ENCODE measurements at regions not wholly inside any gene's neighbourhood (a gene's known extent, or its start where the extent isn't known, plus 50 kb on each side); places are given as distances from the start of the nearest gene placed in this dataset.
A peak's percentile ranks its signal among the peaks of the same experiment; 100 is the strongest.

DNA sequence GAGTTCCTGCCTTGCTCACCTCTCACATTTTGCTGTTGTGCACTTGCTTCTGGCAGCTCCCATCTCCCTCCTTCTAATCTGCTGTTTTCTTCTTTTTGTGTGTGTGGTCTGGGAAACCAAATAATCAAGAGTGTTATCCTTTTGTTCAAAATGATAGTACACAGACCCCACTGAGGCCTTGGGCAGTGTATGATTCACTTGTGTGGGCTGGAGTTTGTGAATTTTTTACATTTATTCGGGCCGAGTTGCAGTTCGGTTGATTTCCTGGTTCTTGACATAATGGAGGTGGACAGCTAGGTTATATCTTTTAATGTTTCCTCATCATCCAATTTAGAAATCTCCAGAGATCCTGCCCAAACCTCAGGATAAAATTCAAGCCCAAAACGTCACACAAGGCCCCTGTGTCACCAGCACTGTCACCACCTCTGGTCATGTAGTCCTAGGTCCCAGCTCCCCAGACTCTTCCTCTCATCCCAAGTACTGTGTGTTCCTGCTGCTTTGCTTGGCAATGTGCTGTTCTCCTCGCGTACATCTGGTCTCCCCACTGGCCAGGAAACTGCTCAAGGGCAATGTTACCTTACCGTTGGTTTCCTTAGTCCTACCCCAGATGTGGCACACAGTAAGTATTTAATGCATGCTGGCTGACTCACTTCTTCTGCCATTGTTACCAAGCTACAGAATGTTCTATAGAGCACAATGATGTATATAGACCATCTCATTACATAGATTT lies 55.7 kb upstream of the PHACTR2 start:
- no peak for DNase-seq

DNA sequence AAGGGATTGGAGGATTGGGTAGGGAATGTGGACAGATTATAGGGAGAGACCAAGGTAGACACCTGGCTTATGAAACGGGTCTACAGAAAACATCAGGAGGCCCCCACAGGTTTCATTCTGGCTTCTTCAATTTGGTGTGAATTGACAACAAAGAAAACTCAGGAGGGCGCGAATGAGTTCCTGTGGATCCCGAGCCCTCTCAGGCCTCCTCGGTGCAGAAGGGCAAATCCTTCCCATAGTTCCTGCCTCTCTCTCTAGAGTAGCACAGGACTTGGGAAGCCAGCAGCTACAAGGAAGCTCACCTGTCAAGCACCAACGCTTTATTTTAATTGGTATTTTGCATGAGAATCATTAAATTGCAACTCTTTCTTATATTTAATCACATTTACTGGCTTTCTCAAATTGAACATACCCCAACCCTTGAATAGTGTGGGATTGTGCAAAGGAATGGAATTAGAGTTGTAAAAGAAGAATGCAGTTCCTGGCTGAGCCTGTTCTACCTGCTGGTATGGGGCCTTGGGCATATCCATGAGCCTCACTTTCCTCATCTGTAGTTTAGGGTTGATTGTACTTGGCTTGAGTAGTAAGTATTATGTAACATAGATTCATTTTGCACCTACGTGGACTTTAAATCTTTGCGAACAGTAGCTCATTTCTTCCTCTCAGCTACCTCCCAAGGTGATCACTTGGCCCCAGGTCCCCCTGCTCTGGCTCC lies 56.4 kb upstream of the PHACTR2 start:
- no peak for DNase-seq

DNA sequence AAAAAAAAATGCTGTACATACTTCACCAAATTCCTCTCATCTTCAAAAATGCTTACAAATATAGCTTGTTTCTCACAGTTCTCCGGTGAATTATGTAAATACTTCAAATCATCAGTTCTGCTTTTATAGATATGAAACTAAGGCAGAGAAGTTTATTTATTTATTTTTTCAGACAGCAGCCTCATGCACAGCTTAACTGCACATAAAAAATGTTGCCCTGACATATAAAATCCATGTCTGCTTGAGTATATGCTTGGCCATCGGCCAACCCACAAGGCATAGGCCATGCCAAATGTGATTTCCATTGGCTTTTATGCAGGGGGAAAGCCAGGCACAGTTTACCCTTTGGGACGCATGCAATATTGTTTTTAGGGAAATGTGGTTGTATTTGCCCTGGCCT lies 57.3 kb upstream of the PHACTR2 start:
- no peak for DNase-seq

DNA sequence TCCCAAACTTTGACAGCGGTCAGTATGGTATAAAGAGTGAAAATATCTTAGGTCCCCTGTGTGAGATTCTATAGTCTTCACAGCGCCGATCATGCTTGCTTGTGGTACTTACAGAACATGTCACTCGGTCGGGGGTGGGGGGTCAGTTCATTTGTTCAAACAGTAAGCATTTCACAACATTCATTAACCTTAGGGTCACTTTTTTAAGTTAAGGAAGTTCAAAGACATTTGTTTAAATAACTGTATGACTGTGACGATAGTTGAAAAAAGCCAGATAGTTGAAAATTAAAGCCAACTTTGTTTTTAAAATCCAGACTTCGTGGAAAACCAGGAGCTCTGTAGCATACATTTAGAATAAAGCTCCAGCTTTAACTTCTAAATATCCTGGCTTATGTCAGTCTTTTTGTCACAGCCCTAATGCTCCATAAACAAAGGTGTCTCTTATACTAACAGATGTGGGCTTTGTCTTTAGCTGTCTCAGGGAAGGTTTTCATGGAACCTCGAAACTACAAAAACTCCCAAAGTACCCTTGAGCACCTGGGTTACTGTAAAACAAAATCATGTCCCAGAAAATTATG lies 57.9 kb upstream of the PHACTR2 start:
- no peak for DNase-seq

DNA sequence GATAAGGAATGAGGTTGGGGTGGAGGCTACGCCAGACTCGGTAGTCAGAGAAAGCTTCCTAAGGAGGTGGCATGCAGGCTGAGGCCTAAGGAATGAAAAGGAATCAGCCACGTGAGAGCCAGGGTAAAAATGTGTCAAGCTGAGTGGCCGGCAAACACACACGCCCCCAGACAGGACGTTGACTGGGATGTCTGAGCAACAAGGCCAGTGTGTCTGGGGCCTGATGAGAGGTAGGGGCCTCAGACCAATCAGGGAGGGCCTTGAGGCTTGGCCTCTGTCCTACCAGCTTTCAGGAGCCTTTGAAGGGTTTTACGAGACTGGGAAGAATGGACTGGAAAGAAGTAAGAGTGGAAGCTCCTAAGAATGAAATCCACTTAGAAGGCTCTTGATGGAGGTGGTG lies 61.0 kb upstream of the PHACTR2 start:
- DNase-seq = no peak

DNA sequence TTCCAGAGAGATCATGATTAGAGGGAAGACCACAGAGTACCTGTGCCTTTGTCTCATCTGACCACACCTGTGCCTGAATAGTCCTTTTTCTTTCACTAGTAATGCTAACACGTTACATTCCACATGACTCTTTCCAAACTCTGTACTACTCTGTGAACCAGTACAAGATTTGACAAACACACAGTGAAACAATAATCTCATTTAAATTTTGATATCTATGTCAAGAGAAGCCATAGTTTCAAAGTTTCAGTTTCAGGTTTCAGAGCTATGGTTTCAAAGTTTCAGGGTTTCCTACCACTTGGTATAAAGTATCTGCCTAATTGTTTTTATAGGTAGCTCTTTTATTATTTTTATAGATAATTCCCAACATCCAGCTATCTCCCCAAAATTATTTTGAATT lies 62.0 kb upstream of the PHACTR2 start:
- DNase-seq = no peak

DNA sequence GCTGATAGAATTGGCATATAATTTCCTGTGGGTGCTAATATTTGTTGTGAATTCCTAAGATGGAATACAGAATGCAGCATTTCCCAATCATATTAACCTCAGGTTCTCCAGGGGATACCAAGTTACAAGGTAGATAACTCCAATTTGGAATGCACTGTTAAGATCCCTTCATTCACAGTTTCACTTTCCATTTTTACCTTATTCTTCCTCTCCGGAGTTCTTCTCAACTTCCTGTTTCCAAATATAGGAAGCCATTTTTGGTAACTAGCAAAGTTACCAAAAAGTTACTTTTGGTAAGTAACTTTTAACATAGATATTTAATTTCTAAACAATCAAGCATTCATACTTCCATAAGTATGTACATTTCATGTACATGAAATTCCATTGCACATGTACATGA lies 63.5 kb upstream of the PHACTR2 start:
- DNase-seq = no peak

DNA sequence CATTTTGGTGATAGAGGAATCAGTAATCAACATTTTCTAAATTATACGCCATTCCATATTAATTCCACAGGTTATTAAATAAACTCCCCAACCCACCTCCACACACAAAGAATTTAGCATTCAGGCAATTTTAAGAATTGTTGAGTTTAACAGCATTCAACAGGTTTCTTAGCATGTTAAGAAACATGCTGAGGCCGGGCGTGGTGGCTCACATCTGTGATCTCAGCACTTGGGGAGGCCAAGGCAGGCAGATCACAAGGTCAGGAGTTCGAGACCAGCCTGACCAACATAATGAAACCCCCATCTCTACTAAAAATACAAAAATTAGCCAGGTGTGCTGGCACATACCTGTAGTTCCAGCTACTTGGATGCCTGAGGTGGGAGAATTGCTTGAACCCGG lies 64.0 kb upstream of the PHACTR2 start:
- DNase-seq = no peak

DNA sequence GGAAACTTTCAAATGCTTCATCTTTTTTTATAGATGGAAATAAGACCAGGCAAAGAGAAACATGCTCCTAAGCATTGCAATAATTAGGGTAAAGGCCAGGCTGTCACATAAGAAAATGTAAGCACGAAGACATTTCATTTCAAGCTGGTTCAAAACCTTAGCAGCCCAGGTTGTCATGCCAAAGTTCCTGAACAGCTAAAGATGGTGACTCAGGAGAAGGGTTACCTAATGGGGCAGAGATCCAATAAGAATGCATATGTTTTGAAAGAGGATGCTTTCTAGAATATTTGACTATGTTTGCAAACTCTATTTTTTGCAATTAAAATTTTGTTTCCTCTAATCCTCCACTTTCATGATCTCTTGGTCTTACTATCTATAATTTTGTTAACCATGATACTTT lies 65.6 kb upstream of the PHACTR2 start:
- no peak for DNase-seq

DNA sequence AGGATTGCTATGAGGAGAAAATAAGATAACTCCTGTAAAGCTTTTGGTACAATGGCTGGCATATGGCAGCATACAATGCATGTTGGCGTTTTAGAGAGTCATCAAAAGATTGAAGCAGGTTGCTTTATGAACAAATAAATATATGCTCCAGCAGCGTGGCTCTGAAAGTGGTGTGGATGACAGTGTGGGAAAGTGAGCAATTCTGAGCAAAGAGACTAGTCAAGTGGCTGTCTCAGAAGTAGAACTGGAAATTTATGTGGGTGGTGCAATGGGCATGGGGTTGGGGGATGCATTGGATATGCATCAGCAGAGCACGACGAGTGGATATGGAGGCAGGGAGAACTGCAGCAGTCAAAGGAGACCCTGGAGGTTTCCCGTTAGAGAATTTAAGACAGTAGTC lies 66.2 kb upstream of the PHACTR2 start:
- no peak for DNase-seq

DNA sequence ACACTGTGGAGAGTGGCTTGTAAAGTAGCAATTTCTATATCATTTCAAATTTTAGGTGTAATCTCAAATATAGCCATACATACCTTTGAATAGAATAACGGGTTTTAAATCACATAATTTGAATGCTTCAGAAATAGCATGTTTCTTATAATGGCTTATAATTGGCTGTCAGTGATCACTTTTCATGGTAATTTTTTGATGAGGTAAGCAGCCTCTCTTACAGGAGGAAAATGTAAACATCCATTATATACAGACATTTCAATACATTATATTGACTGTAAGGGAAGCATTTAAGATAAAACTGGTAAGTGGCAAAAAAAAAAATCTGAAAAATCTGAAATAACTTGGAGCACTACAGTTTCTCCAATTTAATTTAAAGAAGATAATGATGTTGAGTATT lies 67.8 kb upstream of the PHACTR2 start:
- no peak for DNase-seq

DNA sequence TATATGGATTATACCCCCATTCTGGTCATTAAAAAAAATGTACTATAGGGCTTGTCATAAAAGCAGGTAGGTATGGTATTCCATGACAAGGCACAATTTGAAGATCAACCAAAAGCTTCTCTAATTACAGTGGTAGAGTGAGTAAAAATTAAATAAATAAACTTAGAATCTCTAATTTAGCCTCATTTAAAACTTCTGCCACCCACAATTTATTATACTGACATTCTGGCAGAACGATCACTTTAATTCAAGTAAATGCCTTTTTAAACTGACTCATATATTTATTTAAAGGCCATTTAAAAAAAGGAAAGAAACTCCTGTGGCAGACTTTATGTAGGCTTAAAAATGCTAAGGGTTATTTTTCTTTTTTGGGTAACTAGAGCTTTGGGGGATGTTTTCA lies 68.3 kb upstream of the PHACTR2 start:
- DNase-seq = no peak

DNA sequence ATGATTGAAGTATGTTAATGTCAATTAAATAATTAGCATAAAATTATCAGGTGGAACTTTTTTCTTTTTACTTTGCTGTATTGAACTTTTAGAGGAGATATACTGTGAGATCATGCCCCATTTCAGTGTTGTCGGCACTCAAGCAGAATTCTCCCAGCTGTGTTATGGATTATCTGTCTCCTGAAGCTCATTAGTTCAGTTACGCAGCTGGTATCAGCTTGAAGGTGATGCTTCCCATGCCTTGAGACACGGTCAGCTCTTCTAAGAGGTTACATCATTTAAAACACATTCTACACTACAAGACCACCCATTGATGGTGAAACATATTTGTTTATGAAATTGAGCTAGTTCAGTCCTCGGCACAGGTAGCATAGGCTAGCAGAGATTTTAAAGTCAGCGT lies 68.9 kb upstream of the PHACTR2 start:
- no peak for DNase-seq

DNA sequence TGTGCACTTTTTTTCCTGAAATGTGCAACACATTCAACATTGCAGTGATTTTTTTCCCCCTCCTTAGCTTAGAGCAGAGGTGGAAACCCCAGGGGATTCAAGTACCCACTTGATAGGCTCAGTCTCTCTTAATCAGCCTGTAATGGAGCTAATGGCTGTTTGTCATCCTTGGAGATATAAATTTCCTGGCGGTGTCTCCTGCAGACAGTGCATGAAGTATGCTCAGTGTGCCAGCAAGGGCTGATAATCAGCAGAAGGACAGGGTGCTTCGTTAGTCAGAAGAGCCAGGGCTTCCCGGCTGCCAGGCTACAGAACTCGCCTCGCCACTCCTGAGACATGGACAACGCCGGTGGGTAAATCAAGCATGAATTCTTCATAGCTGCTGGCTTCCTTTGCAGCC lies 69.8 kb upstream of the PHACTR2 start:
- DNase-seq = peak in 5 of 51 donors; percentile 4 to 22 (median 9)

DNA sequence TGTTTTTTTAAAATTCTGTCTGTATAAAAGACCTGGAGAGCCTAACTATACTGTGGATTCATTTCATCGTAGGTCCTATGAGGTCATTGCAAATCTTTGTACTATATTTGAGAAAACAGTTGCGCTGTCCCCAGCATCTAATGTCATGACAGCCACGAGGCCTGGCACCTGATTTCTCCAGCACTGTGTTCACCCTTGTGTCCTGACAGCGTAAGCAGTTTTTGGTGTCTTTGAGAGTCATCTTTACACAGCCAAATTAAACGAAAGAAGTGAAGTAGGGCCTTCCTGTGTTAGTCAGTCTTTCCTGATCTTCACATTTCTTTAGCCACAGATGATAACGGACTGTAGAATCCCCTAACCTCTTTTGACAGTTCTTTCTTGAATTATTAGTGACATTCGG lies 70.6 kb upstream of the PHACTR2 start:
- DNase-seq = no peak

DNA sequence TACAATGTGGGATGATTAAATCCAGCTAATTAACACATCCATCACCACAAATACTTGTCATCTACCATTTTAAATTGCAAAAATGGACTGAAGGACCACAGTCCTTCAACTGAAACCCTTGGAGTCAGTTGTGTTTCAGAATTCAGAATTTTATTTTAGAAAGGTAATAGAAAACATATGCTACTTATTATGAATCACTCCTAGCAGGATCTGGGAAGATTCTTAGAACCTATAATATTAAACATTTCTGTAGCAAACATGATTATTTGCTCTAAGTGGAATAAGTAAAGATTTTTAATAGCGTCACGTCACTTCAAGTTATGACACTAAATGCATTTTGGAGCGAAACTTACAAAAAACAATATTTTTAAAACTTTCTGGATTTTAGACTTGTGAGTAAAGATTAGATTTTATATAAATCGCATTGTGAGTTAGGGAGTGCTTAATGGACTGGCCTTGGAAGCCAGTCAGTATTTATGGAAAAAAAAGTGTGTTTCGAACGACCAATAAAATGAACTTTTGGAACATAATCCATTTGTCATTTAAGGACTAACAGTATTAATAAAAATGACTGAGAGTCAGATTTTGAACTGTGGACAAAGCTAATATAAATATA lies 71.8 kb upstream of the PHACTR2 start:
- no peak for DNase-seq

DNA sequence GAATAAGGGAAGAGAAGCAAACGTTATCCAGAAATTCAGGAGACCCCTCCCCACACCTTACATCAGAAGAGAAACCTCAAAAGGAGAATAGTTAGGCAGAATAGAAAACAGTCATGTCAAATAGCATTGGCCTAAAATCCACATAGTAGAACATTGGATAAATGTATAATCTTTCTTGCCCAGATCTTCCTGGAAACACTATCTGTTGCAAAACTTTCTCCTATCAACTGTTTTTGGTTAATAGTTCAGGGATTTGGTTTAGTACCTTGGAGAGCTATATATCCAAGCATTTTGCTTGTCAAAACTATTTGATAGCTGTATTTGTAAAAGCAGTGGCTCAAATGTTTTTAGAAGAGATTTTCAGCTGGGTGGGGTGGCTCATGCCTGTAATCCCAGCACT lies 74.3 kb upstream of the PHACTR2 start:
- DNase-seq = no peak

DNA sequence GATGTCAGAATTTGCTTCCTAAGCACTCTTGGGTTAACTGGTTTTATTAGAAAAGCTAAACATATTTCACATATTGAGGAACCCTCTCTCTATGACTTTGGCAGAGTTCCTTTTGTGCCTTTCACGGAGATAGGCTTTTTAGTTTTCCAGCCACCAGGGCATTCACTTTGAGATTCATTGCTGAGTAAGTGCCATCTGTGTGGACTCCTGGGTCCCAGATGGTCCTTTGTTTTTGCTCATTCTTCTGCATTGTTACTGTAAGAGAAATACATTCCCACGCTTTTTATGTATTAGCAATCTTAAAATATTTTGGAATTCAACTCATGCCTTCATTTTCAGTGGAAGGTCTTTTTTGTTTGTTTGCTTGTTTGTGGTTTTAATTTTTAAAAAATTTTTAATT lies 76.3 kb upstream of the PHACTR2 start:
- DNase-seq = no peak

DNA sequence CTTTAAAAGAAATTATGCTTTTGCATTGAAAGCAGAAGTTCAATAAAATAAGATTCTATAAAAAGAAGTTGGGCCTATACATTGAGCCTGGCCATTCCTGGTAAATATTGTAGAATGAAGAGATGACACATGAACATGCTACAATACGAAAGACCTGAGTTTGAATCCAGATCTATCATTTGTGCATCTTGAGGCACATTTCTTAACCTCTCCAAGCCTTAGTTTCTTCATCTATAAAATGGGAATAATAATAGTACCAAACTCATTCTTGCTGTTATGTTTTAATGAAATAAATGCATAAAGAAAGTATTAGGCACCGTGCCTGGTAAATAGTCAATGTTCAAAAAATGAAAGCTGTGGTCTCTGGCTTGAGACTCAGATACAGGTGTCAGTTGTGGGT lies 76.9 kb upstream of the PHACTR2 start:
- DNase-seq = no peak

DNA sequence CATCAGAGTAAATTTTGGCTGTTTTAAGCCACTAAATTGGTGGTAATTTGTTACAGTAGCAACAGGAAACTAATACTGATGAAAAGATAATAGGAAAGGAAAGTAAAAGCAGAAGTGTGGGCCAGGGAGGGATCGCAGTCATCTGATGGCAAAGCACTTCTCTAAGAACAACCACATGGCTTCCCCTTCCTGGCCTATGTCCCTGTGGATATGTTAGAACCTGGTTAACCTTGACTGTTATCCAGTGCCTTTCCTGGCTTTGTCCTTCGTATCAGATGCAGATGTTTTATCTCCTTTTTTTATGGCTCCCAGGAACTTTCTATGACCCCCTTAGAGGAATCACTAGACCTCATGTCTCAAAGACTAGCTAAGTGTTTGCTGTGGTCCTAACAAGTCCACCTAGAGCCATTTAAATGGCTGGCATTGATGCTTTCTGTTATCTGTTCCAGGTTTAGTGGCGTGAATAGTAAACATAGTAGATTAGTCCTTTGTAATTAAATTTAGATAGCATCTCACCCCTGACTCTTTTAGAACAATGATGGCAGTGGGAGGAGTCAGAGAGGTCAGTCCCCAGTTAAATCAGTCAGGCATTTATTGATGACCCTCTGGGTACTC lies 79.2 kb upstream of the PHACTR2 start:
- DNase-seq = no peak

DNA sequence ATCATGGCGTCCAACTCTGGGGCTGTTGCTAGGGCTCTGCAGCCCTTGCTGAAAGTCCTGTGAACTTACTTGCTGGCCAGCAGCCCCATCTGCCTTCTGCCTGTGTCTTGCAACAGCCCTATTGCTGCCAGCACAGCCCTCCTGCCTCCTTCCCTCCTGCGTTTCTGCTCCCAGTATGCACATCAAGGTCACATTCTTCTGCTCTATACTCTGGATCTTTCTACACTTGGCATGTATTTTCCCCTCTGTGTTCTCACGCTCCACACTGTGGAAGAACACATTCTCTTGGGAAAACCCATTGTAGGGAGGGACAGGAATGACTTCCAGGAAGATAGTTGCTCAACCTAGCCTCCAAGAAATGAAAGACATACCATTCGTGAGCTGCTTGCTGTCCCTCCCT lies 80.9 kb upstream of the PHACTR2 start:
- DNase-seq = no peak

Measured in hypothalamus (tissue), 51 donors.